H1 (cell line): ENCODE measurements at regions not wholly inside any gene's neighbourhood (a gene's known extent, or its start where the extent isn't known, plus 50 kb on each side); places are given as distances from the start of the nearest gene placed in this dataset.

Experiments used
- CTCF ChIA-PET: fragments of 300-600 bp; sonication (Branson Sonifier 250); formaldehyde crosslinking; loops from one replicate; lab custom pipeline; 2021; ENCODE audit not compliant: partially characterized antibody; lab: Charles Lee
- POLR2A ChIA-PET: fragments of 300-600 bp; sonication (Branson Sonifier 250); formaldehyde crosslinking; loops from one replicate; lab custom pipeline; 2021; ENCODE audit warnings: inconsistent platforms; ENCODE audit not compliant: partially characterized antibody; lab: Charles Lee
- DNase-seq, 2 experiments: peaks; one replicate each; pipeline versions ENCODE4 v3.0.0 to v3.0.0-alpha.2; 2010 to 2022; ENCODE audit warnings: low spot score in 2 of 2, low read depth in 1 of 2, mixed read lengths in 1 of 2
- FAIRE-seq: peaks from 2 replicates; lab custom pipeline; 2011; peaks lifted over from hg19 to GRCh38; lab: Jason Lieb, UNC
- H2AFZ ChIP-seq: 2 replicates; pipeline ENCODE4 v1.8.1; 2012; ENCODE audit warnings: low read length, inconsistent platforms
- H2AK5ac ChIP-seq: 2 replicates; pipeline ENCODE4 v1.6.1; 2013; ENCODE audit warnings: low read depth, low read length
- H2BK120ac ChIP-seq: replicated peaks from 2 replicates; pipeline ENCODE3; 2013; ENCODE audit warnings: low read depth, low read length, inconsistent platforms
- H2BK12ac ChIP-seq: 2 replicates; pipeline ENCODE4 v1.6.1; 2013; ENCODE audit warnings: low read depth, low read length
- H2BK15ac ChIP-seq: 2 replicates; pipeline ENCODE4 v1.6.1; 2013; ENCODE audit warnings: low read length
- H2BK20ac ChIP-seq: 2 replicates; pipeline ENCODE4 v1.6.1; 2013; ENCODE audit warnings: low read length
- H2BK5ac ChIP-seq: 2 replicates; pipeline ENCODE4 v1.6.1; 2013; ENCODE audit warnings: low read depth, low read length
- H3K14ac ChIP-seq: 2 replicates; pipeline ENCODE4 v1.6.1; 2013; ENCODE audit warnings: inconsistent platforms; ENCODE audit not compliant: insufficient read length
- H3K18ac ChIP-seq: 2 replicates; pipeline ENCODE4 v1.6.1; 2013; ENCODE audit warnings: low read length; ENCODE audit errors: extremely low read depth
- H3K23ac ChIP-seq: 2 replicates; pipeline ENCODE4 v1.6.1; 2013; ENCODE audit warnings: inconsistent platforms; ENCODE audit not compliant: insufficient read length
- H3K23me2 ChIP-seq: 2 replicates; pipeline ENCODE4 v1.6.1; 2013; ENCODE audit warnings: low read depth, low read length
- H3K27ac ChIP-seq: 2 replicates; pipeline ENCODE4 v1.6.1; 2011; ENCODE audit warnings: low read depth, low read length, inconsistent platforms
- H3K27me3 ChIP-seq, 4 experiments: replicated peaks in 1 of 4; 1 replicate in 1 of 4; 2 replicates in 3 of 4; pipeline versions ENCODE4 v1.6.1 to v1.8.1; 2011 to 2013; ENCODE audit warnings: low read length in 3 of 4, mild to moderate bottlenecking in 3 of 4, inconsistent platforms in 2 of 4, mixed read lengths in 2 of 4, moderate library complexity in 1 of 4; ENCODE audit not compliant: control insufficient read depth in 3 of 4, insufficient read depth in 3 of 4; ENCODE audit errors: extremely low read depth in 1 of 4
- H3K36me3 ChIP-seq, 4 experiments: 2 replicates each; pipeline versions ENCODE4 v1.6.1 to v1.8.1; 2011 to 2013; ENCODE audit warnings: mild to moderate bottlenecking in 4 of 4, low read length in 3 of 4, moderate library complexity in 2 of 4, control low read depth in 1 of 4, inconsistent platforms in 1 of 4; ENCODE audit not compliant: insufficient read depth in 4 of 4, control insufficient read depth in 2 of 4
- H3K4ac ChIP-seq: replicated peaks from 2 replicates; pipeline ENCODE3; 2013; ENCODE audit warnings: low read length, low read depth, mixed read lengths, inconsistent platforms; ENCODE audit not compliant: insufficient read length
- H3K4me1 ChIP-seq, 4 experiments: replicated peaks in 1 of 4; 1 replicate in 1 of 4; 2 replicates in 3 of 4; pipeline versions ENCODE4 v1.6.1 to v1.8.1; 2011 to 2013; ENCODE audit warnings: low read length in 3 of 4, inconsistent platforms in 2 of 4, mixed read lengths in 1 of 4; ENCODE audit not compliant: insufficient read depth in 4 of 4, control insufficient read depth in 3 of 4
- H3K4me2 ChIP-seq, 2 experiments: 2 replicates each; pipeline versions ENCODE4 v1.6.1 to v1.8.1; 2011 to 2013; ENCODE audit warnings: low read depth in 2 of 2, low read length in 2 of 2, control low read depth in 1 of 2, inconsistent platforms in 1 of 2, mild to moderate bottlenecking in 1 of 2; ENCODE audit not compliant: insufficient read depth in 1 of 2
- H3K4me3 ChIP-seq, 4 experiments: fragments of 200-600, 300-600 bp in 1 of 4; sonication (generic), shearing (Covaris generic), sonication (Bioruptor Twin) in 1 of 4; 2 replicates each; pipeline versions ENCODE4 v1.5.1 to v1.8.1; 2011 to 2016; ENCODE audit warnings: low read length in 4 of 4, low read depth in 3 of 4, control low read depth in 2 of 4, inconsistent platforms in 2 of 4, mild to moderate bottlenecking in 2 of 4, mixed read lengths in 1 of 4, moderate library complexity in 1 of 4; ENCODE audit not compliant: insufficient read depth in 2 of 4; ENCODE audit errors: extremely low read depth in 1 of 4
- H3K56ac ChIP-seq: replicated peaks from 2 replicates; pipeline ENCODE3; 2013; ENCODE audit warnings: low read depth, mild to moderate bottlenecking, mixed read lengths, low read length, inconsistent platforms; ENCODE audit not compliant: insufficient read length
- H3K79me1 ChIP-seq: 2 replicates; pipeline ENCODE4 v1.6.1; 2013; ENCODE audit warnings: low read depth, low read length, control low read depth
- H3K79me2 ChIP-seq, 2 experiments: 2 replicates each; pipeline versions ENCODE4 v1.6.1 to v1.8.1; 2012 to 2013; ENCODE audit warnings: low read length in 2 of 2, mild to moderate bottlenecking in 2 of 2, inconsistent platforms in 1 of 2; ENCODE audit not compliant: insufficient read depth in 2 of 2, control insufficient read depth in 1 of 2
- H3K9ac ChIP-seq, 4 experiments: replicated peaks in 1 of 4; 1 replicate in 1 of 4; 2 replicates in 3 of 4; pipeline versions ENCODE4 v1.6.1 to v1.8.1; 2011 to 2013; ENCODE audit warnings: low read depth in 3 of 4, low read length in 3 of 4, control low read depth in 2 of 4, mild to moderate bottlenecking in 2 of 4, moderate library complexity in 2 of 4, inconsistent platforms in 1 of 4; ENCODE audit errors: extremely low read depth in 1 of 4
- H3K9me3 ChIP-seq, 2 experiments: 2 replicates each; pipeline versions ENCODE4 v1.6.1 to v1.8.1; 2012 to 2013; ENCODE audit warnings: mild to moderate bottlenecking in 2 of 2, moderate library complexity in 2 of 2, control low read depth in 1 of 2, inconsistent platforms in 1 of 2, low read depth in 1 of 2, low read length in 1 of 2, mixed read lengths in 1 of 2; ENCODE audit not compliant: insufficient read depth in 2 of 2
- H4K20me1 ChIP-seq, 2 experiments: replicated peaks in 1 of 2; 2 replicates each; pipeline versions ENCODE3 to v1.8.1; 2011 to 2013; ENCODE audit warnings: inconsistent platforms in 2 of 2, low read length in 2 of 2, mild to moderate bottlenecking in 1 of 2; ENCODE audit not compliant: insufficient read depth in 2 of 2, control insufficient read depth in 1 of 2
- H4K5ac ChIP-seq: 2 replicates; pipeline ENCODE4 v1.6.1; 2013; ENCODE audit warnings: low read length, low read depth, mixed read lengths, inconsistent platforms; ENCODE audit not compliant: insufficient read length
- H4K8ac ChIP-seq: 2 replicates; pipeline ENCODE4 v1.8.0; 2013; ENCODE audit warnings: mild to moderate bottlenecking, moderate library complexity, low read length, inconsistent platforms; ENCODE audit not compliant: insufficient read depth; ENCODE audit errors: extremely low read depth
- H4K91ac ChIP-seq: replicated peaks from 2 replicates; pipeline ENCODE3; 2013; ENCODE audit warnings: low read length, mixed read lengths, inconsistent platforms; ENCODE audit not compliant: insufficient read length
- KDM1A ChIP-seq: fragments of 200-600, 300-600 bp; sonication (generic); IDR thresholded peaks from 2 replicates; pipeline ENCODE4 v1.7.1; 2016; ENCODE audit warnings: mild to moderate bottlenecking, low read length, borderline replicate concordance
- RNF2 ChIP-seq: fragments of 200-900, 300-1000 bp; sonication (generic); IDR thresholded peaks from 2 replicates; pipeline ENCODE4 v1.7.1; 2016; ENCODE audit warnings: borderline replicate concordance, low read depth, mild to moderate bottlenecking, antibody characterized with exemption, low read length; ENCODE audit not compliant: poor library complexity, severe bottlenecking; ENCODE audit errors: missing control alignments
- WGBS, 2 experiments: shearing (Covaris generic) in 1 of 2; methylation state at CpG; one replicate each; pipeline versions ENCODE4 v1.1.6 to v1.1.7; 2013 to 2015; ENCODE audit warnings: low lambda C conversion rate in 2 of 2, mixed read lengths in 2 of 2, inconsistent platforms in 1 of 2, low coverage in 1 of 2, missing lambda C conversion rate in 1 of 2; ENCODE audit not compliant: insufficient replicate concordance in 2 of 2, insufficient coverage in 1 of 2, insufficient read length in 1 of 2; ENCODE audit errors: extremely low coverage in 1 of 2, missing lambda C conversion rate in 1 of 2; 5-methylcytosine and 5-hydroxymethylcytosine counted together

DNA sequence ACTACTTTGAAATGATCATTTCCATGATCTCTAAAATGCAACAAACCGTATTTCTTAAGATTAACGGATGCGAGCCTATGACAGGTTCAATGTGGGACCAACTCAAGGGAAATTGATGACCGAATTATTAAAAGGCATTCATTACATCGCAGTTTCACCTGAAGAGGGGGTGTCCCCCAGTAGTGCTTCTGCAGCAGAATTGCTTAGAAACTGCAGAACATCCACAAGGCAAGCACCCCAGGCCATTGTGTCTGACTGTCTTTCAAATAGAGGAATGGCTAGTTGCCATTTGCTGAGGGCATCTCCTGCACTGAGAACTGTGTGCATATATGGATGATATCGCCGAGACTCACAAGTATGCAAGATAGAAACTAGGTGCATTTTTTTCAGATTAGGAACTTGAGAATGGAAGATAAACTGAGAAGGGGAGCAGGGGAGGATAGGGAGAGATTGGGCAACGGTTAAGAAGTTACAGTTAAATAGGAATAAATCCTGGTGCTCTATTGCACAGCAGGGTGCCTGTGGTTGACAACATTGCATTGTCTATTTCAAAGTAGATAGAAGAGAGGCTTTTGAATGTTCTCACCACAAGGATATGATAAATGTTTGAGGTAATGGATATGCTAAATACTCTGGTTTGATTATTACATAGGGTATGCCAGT is 234.3 kb upstream of the PLEKHG7 start:
- H3K23me2 ChIP-seq: no peaks in the 10 kb centered on the region
- no peak overlapping the region for H3K18ac ChIP-seq
- H3K56ac ChIP-seq: no peak overlapping the region
- H3K4me2 ChIP-seq: no peak overlapping the region
- H3K79me2 ChIP-seq: no peaks in the 10 kb centered on the region
- no peaks in the 10 kb centered on the region for H4K20me1 ChIP-seq
- H2AFZ ChIP-seq: no peak overlapping the region
- no peak for FAIRE-seq
- H4K8ac ChIP-seq: no peak overlapping the region
- no peak overlapping the region for H2BK15ac ChIP-seq
- H3K9ac ChIP-seq: no peak overlapping the region
- H3K4ac ChIP-seq: no peak overlapping the region
- no peak overlapping the region for H2AK5ac ChIP-seq
- WGBS, 2 experiments: 88% methylated on average over 8 of the region's 8 CpGs; no CpG with 5 or more reads in 1 of the 2 experiments
- POLR2A ChIA-PET: no interaction called here
- no peak overlapping the region for H4K91ac ChIP-seq
- no peak for TF ChIP-seq RNF2
- TF ChIP-seq KDM1A: peak; percentile 27; the same call in 1 of the 2 replicates
- TF ChIP-seq, all 59 proteins: peak for 1
- no peak overlapping the region for H2BK5ac ChIP-seq
- no peak for DNase-seq
- no peak overlapping the region for H3K27ac ChIP-seq
- H2BK20ac ChIP-seq: no peak overlapping the region
- no peak overlapping the region for H2BK12ac ChIP-seq
- H3K14ac ChIP-seq: no peak overlapping the region
- H4K5ac ChIP-seq: no peak overlapping the region
- H3K79me1 ChIP-seq: no peaks in the 10 kb centered on the region
- H3K4me3 ChIP-seq: no peak overlapping the region
- no peaks in the 10 kb centered on the region for H3K9me3 ChIP-seq
- no peak overlapping the region for H2BK120ac ChIP-seq
- CTCF ChIA-PET: no interaction called here
- H3K36me3 ChIP-seq: no peaks in the 10 kb centered on the region
- H3K27me3 ChIP-seq: no peaks in the 10 kb centered on the region
- peaks cover 4 to 15% (median 15%) of the 10 kb centered on the region in 4 experiments; a peak in 6 of 7 replicates for H3K4me1 ChIP-seq
- H3K23ac ChIP-seq: no peak overlapping the region
